KMS-11 (cell line): ENCODE measurements at regions not wholly inside any gene's neighbourhood (a gene's known extent, or its start where the extent isn't known, plus 50 kb on each side); places are given as distances from the start of the nearest gene placed in this dataset.

Experiments
- H2AFZ ChIP-seq: fragments of 200-600 bp; sonication (generic); 2 replicates; pipeline ENCODE4 v1.6.1; 2016; ENCODE audit warnings: antibody characterized with exemption, mixed run types, low read depth
- H3K27ac ChIP-seq: fragments of 200-600 bp; sonication (generic); 2 replicates; pipeline ENCODE4 v1.6.1; 2016; ENCODE audit warnings: mild to moderate bottlenecking, mixed run types
- H3K27me3 ChIP-seq: fragments of 200-600 bp; sonication (generic); 2 replicates; pipeline ENCODE4 v1.6.1; 2017; ENCODE audit warnings: mild to moderate bottlenecking, low read depth, mixed run types, moderate library complexity; ENCODE audit not compliant: insufficient read depth
- H3K36me3 ChIP-seq: fragments of 200-600 bp; sonication (generic); 2 replicates; pipeline ENCODE4 v1.6.1; 2017; ENCODE audit warnings: mild to moderate bottlenecking, mixed run types; ENCODE audit not compliant: insufficient read depth
- H3K4me1 ChIP-seq: fragments of 200-600 bp; sonication (generic); 2 replicates; pipeline ENCODE4 v1.6.1; 2016; ENCODE audit warnings: mild to moderate bottlenecking, low read depth, mixed run types; ENCODE audit not compliant: poor library complexity, severe bottlenecking
- H3K4me2 ChIP-seq: fragments of 200-600 bp; sonication (generic); 2 replicates; pipeline ENCODE4 v1.7.0; 2016; ENCODE audit warnings: mild to moderate bottlenecking, mixed run types
- H3K4me3 ChIP-seq: fragments of 200-600 bp; sonication (generic); IDR thresholded peaks from 2 replicates; pipeline ENCODE4 v1.6.1; 2017; ENCODE audit warnings: low read depth, low read length, mixed read lengths; ENCODE audit not compliant: insufficient read depth
- H3K79me2 ChIP-seq: fragments of 200-600 bp; sonication (generic); 2 replicates; pipeline ENCODE4 v1.6.1; 2016; ENCODE audit warnings: low read depth, mixed run types; ENCODE audit not compliant: insufficient read depth
- H3K9ac ChIP-seq: fragments of 200-600 bp; sonication (generic); 2 replicates; pipeline ENCODE4 v1.6.1; 2016; ENCODE audit warnings: mild to moderate bottlenecking, mixed run types
- H4K20me1 ChIP-seq: fragments of 200-600 bp; sonication (generic); 2 replicates; pipeline ENCODE4 v1.6.1; 2016; ENCODE audit warnings: mild to moderate bottlenecking, mixed run types; ENCODE audit not compliant: insufficient read depth
- CTCF ChIP-seq: fragments of 200-600 bp; sonication (generic); conservative IDR thresholded peaks from 2 replicates; pipeline ENCODE4 v1.6.1; 2017; ENCODE audit warnings: low read depth, mild to moderate bottlenecking, antibody characterized with exemption, low read length, moderate library complexity, mixed read lengths

GRCh38 chr1:55988963-55989452 lies 590.4 kb downstream of the PLPP3 start:
- H3K79me2 ChIP-seq: no peaks in the 10 kb centered on the region
- H4K20me1 ChIP-seq: no peaks in the 10 kb centered on the region
- no peaks in the 10 kb centered on the region for H3K27me3 ChIP-seq
- TF ChIP-seq CTCF: no peak
- H3K4me3 ChIP-seq: no peak overlapping the region
- no peak overlapping the region for H2AFZ ChIP-seq
- H3K9ac ChIP-seq: no peak overlapping the region
- H3K4me1 ChIP-seq: peaks cover 21% of the 10 kb centered on the region
- no peaks in the 10 kb centered on the region for H3K36me3 ChIP-seq
- H3K4me2 ChIP-seq: no peak overlapping the region; the same call in 1 of the 2 replicates
- H3K27ac ChIP-seq: no peak overlapping the region

- no peak for TF ChIP-seq CTCF
- H3K4me2 ChIP-seq: no peak overlapping the region
- no peak overlapping the region for H3K27ac ChIP-seq
- H2AFZ ChIP-seq: no peak overlapping the region
- H3K9ac ChIP-seq: no peak overlapping the region
- no peaks in the 10 kb centered on the region for H3K27me3 ChIP-seq
- no peaks in the 10 kb centered on the region for H3K79me2 ChIP-seq
- no peaks in the 10 kb centered on the region for H4K20me1 ChIP-seq
- H3K4me3 ChIP-seq: no peak overlapping the region
- peaks cover 21% of the 10 kb centered on the region for H3K4me1 ChIP-seq
- H3K36me3 ChIP-seq: no peaks in the 10 kb centered on the region
Measured at GRCh38 chr1:55987491-55988249, 591.7 kb downstream of the PLPP3 start.

DNA sequence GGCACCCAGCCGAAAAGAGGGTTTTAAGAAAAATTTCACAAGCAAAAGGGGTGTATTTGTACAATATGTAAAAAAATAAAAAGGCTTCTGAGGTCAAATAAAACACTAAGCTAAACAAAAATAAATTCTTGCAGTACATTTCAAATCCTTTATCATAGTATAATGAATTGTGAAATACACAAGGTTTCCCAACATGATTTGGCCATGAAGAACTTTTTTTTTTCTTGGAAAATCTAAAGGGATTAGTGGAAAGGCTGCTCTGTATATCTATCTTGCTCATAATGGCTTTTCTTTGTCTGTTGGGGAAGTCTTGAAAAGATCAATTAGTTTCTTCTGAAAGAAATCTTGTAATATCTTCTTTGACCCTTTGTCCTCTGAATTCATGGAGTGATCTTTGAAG lies 593.4 kb downstream of the PLPP3 start:
- Histone ChIP-seq H3K9ac (no peak overlapping the region), H3K4me2 (no peak overlapping the region), H3K27me3 (no peaks in the 10 kb centered on the region), H3K4me3 (no peak overlapping the region), H3K79me2 (no peaks in the 10 kb centered on the region), H3K4me1 (peaks cover 21% of the 10 kb centered on the region), H4K20me1 (no peaks in the 10 kb centered on the region), H2AFZ (no peak overlapping the region), H3K27ac (no peak overlapping the region), H3K36me3 (no peaks in the 10 kb centered on the region)
- no peak for TF ChIP-seq CTCF

GRCh38 chr1:55981010-55981650 lies 598.2 kb downstream of the PLPP3 start:
- no peak overlapping the region for H3K27ac ChIP-seq
- TF ChIP-seq CTCF: no peak
- no peaks in the 10 kb centered on the region for H3K4me1 ChIP-seq
- H3K9ac ChIP-seq: no peak overlapping the region
- H3K4me2 ChIP-seq: no peak overlapping the region
- no peaks in the 10 kb centered on the region for H3K79me2 ChIP-seq
- no peak overlapping the region for H2AFZ ChIP-seq
- no peak overlapping the region for H3K4me3 ChIP-seq
- no peaks in the 10 kb centered on the region for H3K27me3 ChIP-seq
- H3K36me3 ChIP-seq: no peaks in the 10 kb centered on the region
- no peaks in the 10 kb centered on the region for H4K20me1 ChIP-seq
